Stimulated activated CD4-positive, alpha-beta T cell treated with anti-CD3 and anti-CD28 coated beads, TNF-alpha, amount 100 ng/mL, for 4 hours (primary cell): ENCODE measurements at regions not wholly inside any gene's neighbourhood (a gene's known extent, or its start where the extent isn't known, plus 50 kb on each side); places are given as distances from the start of the nearest gene placed in this dataset.

Experiments used
- DNase-seq, 3 experiments: peaks; one replicate each; pipeline ENCODE4 v3.0.0-alpha.2; 2020; ENCODE audit warnings: low read depth in 3 of 3

DNA sequence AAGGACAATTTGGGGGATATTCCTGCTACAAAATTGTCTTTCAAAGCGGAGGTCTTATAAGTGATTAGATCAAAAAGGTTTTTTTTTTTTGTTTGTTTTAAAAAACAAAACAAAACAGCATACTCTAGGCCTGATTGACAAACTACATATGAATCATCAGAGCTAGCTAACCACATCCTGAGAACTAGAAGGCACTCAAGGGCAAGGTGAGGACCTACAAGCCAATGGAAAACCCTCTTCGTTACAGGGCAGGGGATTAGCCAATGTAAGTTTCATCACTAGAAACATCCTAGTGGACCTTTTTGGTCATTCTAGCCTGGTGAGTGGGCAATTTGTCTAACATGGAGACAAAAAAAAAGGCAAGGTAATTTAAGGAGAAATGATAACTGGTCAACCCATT, 428.6 kb downstream of the RFC3 start:
- no peak for DNase-seq

DNA sequence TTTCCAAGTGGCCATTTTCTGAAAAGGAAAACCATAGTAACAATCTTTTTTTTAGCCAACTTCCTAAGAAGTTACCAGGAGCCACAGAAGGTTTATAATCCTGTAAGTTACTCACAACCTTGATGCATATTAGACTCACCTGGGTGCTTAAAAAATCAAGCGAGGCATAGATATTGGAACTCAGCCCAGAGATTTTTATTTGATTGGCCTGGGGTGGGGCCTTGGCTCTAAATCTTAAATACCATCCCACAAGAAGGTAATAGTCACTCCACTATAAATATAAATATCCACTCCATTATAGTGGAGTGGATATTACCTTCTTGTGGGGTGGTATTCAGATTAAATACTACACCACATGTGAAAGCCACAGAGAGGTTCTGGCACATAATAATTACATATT, 429.6 kb downstream of the RFC3 start:
- no peak for DNase-seq

DNA sequence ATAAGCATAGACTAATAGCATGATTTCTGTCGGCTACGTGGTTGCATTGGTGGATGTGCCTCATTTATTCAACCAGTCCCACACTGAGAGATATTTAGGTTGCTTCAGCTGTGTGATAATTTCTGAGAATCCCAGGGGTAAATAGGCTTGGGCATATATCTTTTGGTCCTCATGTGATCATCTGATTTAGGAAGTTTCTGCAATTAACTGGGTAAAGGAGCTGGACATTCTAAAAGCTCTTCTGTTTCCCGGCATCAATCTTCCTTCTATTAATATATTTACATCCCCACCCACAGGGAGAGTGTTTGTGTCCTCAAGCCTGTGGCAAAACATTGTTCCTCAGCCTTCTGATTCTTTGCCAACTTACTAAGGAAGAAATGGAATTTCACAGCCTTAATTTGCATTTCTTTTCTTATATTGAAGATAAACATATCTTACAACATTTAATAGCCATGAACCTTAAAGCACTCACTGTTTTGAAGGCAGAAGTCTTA, 431.6 kb downstream of the RFC3 start:
- no peak for DNase-seq

DNA sequence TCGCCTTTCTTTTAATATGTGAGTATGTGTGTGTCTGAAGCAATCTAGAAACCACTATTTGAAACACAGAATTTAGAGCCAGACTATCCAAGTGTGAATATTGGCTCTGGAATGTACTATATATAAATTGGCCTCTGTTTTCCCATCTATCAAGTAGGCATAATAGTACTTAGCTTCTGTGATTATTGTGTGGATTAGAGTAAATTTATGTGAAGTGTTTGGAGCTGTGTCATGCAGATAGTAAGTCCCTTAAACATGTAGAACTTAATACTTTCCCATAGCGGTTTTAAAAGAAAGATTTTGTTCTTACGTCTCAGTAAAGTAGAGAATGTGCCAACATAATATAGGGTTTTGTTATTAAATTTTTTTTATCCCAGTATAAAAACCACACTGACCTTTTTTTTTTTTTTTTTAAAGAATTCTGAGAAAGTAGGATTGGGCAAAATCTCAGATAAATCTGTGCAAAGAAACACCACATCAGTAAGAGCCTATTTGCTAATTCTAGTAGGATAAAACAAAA, 432.3 kb downstream of the RFC3 start:
- DNase-seq = no peak

DNA sequence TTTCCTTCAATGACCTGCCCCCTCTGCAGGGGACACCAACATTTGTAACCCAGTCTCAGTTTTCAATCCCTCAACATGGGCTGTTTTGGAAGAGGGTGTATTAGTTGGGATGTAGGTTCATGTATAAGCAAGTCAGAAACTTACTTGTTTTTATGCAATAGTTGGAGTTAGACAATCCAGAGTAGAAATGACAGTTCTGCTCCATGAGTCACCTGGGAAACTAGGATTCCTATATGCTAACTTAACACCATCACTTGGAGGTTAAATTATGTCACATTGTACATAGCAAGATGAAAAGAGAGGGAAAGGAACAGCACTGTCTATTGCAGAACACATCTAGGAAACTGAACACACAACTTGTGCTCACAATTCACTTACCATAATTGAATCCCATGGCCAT, 436.4 kb downstream of the RFC3 start:
- DNase-seq = no peak

DNA sequence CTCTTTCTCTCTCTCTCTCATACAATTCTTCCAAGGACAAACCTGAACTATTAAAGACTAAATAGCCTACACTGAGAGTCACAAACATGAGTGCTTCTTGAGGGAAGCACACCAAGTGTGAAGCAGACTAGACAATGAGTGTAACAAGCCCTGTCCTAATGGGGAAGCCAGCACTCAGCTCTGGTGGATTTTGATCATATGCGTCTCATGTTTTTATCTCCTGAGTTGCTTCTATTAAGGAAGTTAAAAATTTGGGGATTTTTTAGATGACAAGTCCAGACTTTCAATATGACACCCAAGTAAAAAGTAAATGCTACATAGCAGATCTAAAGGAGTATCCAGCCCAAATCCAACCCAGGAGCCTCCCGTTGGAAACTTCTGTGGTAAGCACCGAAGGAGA, 437.8 kb downstream of the RFC3 start:
- DNase-seq = no peak

DNA sequence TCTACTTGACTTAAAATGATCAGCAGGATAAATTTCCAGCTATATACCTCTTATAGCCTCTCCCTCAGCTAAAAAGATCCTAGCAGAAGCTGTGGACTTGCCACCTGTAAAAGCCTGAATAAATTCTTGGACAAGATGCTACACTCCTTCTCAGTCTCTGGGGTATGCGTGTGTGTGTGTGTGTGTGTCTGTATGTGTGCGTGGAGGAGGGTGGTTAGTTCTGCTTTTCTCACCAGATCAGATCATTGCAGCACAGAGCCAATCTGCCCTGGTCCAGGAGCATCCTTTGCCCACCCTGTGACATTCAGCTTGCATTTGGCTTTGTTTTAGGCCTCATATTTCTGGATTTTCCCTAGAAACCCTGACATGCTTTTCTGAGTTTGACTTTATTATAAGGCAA, 438.3 kb downstream of the RFC3 start:
- DNase-seq = no peak

DNA sequence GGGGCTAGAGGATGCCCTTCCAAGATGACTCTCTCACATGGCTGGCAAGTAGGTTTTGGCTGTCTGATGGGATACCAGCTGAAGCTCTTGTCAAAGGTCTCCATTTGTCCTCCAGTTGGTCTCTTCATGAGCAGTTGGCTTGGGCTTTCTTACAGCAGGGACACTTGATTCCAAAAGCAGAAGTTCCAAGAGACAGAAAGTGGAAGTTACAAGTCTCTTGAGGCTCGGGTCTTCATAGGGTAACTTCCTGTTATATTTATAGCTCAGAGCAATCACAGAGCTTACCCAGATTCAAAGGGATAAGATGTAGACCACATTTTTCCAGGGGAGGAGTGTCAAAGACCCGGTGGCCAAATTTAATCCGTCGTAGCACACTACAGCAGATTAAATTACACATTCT, 440.0 kb downstream of the RFC3 start:
- no peak for DNase-seq

DNA sequence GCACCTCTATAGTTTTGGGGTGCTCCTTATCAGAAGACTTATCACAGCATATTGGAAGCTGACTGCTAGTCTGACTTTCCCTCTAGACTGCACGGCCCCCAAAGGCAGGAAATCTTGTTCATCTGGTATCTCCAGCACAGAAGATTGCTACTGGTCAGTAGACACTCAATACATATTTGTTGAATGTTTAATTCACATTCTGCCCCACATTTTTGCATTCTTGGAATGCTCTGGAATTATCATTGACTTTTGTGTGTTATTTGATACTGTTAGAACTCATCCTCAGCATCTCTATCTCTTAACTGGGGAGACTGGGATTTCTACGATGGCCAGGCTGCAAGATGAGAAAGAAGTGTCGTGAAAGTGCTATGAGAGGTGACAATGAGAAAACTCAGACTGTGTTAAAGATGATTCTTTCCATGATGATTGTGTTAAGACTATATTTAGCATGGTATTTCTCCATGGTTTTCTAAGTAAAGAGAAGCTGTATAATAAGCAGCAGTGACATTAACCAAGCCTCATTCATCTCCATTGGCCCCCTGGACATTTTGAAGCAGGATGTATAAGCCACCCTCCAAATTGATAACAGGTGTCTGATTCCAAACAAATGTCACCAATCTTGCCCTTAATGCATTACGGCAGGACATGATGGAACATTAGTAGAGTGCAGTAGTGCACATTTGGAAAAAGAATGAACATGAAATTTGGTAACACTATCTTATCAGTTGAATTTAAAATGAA, 440.9 kb downstream of the RFC3 start:
- DNase-seq = no peak

DNA sequence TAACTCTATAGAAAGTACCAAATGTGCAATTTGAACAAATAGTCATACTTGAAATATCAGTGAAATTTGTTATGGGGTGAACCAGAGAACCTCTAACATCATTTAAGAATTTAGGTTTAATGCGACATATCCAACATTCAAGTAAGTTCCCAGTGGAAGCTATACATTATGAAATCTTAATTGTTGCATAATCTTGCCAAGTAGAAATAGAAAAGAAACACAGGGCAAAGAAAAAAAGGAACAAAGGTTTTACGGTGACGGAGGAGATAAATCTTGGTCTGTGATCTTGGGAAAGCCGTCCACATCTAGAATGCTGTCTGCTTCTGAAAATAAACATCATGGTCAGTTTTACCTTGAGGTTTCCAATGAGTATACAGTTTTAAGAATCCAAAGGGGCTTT, 445.7 kb downstream of the RFC3 start:
- no peak for DNase-seq

DNA sequence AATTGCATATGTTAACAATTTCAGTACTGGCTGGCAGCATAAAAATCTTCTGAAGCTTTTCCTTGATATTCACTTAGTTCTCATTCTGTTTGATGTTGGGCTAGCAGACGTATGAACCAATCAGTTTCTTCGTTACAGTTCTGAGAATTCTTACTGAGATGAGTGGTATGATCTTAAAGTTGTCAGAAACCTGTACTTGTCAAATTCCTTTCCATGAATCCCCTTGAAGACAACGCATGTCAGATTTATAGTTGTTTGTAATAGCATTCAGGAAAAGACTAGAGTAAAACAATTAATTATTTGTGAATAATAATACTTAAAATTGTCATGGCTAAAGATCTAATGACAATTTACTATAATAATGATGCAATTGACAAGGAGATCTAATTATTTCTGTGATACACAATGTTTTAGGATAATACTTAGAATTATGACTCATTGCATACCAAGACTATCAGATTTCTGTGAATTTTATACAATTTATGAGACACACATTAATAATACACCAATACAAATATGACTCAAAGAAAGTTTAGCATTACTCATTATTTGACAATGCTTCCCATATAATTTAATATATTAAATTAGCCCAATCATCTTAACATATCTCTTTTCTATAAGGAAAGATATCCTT, 447.2 kb downstream of the RFC3 start:
- no peak for DNase-seq

DNA sequence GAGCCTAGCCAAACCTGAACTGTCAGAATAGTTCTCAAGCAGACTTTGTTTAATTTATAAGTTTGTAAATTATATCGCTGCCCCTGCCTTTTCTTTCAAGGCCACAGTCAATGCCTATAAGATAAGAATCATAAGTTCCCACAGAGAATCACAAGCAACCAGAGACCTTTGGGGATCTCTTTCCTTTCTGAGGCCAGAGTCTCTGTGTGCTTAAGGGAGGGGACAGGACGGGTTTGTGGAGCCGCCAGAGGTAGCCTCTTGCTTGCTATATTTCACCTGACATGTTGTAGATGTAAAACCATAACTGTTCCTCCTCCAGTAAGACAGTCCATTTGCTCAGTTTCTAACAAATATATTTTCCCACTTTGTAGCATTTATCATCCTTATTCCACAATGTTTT, 458.8 kb downstream of the RFC3 start:
- DNase-seq = no peak

DNA sequence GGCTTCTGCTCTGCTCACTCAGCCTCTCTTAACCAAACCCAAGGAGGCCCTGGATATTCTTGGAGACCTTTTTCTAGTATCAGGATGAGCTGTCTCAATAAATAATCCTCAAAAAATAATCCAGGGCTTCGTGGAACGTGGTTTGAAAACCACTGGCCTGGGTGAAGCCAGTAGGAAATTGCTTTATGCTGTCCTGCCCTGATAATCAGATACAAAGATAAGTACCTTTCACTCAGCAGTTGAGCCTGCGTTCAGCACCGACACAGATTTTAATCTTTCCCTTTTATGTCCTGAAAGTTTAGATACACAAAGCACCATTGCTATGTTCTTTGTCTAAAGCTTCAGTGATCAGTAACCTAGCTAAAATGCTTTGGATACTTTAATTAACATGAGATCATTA, 460.0 kb downstream of the RFC3 start:
- DNase-seq = no peak

DNA sequence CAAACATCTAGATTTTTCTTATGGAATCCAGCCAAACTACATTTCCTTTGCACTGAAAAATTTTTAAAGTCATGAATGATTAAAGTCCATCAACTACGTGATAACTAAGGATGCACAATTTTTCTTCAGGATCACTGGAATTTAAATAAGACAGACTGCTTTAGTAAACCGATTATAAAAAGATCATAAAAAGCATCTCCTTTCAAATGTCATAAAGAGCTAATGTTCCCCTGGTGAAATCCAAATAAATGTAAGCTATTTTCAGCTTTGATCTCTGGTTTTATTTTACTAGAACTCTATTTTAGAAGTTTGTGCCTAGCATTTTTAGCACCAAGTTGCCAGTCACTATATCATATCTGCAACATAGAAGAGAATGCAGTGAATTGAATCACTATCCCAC, 460.8 kb downstream of the RFC3 start:
- DNase-seq = no peak

DNA sequence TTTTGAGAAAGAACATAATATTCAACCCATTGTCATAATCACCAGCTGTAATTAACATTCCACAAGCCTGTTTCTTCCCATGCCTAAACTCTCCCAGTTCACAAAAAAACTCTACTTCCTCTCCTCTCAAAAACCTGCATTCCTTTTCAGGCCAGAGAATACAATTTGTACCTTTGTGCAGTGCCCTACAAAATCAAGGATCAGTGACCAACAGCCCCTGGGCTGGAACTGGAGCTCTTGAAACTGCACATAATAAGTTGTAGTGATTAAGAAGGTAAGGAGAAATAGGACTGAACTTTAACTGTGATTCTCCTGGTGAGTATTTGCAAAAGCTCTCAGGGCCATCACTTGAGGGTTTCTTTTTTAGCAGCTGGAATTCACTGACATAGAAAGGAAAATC, 472.7 kb downstream of the RFC3 start:
- no peak for DNase-seq

DNA sequence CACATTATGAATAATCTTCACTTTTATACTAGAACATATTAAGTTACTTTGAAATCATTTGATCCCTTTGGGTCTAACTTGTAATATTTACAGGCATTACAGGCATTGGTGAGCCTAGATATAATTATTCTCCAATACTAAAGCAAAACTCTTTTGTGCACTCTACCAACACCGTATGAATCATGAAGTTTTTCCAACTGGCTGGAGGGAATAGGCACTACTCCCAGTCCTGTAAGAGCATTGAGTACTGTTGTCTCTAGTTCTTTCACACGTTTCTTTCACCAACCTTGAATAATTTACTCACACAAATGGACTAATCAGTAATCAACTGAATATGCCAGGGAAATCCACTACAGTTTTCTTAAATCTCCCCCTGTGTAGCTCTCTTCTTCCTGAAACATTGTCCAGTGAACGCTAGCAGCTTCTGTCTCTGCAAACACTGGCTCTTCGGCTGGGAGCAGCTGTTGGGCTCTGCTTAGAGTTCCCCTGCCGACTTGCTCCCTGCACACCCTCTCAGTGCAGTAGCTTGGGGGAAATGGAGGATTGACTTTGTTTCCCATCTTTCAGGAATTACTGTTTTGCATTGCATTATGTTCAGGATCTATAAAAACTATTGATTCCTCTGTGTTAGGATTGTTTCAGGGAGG, 476.7 kb downstream of the RFC3 start:
- DNase-seq = no peak

DNA sequence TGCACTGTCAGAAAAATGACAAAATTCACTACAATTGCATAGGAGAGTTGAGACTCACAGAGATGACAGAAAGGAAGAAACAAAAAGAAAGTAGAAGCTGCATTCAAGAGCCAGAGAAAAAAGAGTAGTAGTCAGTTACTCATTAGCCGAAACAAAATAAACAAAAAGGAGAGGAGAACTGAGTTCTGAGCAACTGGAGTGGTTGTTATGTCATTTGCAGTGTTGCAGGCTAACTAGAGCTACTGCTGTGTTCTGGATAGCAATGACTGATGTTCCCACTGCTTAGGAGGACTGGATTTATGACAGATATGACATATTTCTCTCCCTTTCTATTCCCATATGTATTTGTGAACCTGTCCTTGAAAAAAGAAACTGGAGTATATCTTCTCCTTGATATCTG, 482.6 kb downstream of the RFC3 start:
- no peak for DNase-seq

DNA sequence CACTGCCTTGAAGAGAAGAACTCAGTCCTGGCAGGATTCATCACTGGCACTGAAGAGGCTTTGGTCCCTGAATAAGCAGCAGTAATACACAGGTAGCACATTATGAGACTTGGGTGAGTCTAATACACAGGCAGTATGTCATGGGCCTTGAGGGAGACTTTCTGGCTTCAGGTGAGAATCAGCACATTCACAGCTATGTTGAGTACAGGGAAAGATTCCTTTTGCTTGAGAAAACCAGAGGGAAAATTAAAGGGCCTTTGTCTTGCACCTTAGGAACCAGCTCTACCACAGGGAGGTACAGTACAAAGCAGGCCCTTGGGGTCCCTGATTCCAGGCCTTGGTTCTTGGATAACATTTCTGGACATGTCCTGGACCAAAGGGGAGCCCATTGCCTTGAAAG, 484.6 kb downstream of the RFC3 start:
- no peak for DNase-seq

DNA sequence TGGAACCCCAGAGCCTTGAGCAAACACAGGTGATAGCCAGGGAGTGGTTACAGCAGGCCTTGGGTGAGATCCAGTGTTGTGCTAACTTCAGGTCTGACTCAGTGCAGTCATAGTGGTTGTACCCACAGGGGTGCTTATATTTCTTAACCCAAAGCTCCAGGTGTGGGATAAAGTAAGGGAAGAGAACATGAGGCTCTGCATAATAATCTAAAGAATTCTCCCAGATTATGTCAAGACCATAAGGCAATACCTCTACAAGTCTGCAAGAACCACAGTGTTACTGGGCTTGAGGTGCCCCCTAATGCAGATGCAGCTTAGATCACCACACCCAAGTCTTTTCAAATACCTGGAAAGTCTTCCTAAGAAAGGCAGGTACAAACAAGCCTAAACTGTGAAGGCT, 485.4 kb downstream of the RFC3 start:
- DNase-seq = no peak

DNA sequence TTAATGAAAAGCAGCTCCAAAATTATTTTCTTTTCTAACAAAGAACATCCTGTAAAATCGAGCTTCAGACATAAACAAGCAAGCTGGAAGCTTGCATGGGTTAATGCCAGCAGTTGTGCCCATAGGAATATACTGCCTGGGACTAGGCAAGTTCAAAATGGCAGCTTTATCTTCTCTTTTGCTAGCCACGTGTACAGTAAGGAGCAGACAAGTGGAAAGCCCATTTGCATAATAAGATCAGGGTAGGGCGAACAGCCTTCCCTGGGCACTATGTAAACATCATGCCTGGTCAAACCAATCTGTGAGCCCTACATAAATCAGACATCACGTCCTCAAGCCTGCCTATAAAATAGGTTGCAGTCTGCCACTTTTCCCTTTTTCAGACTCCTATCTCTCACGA, 489.7 kb downstream of the RFC3 start:
- DNase-seq = no peak

DNA sequence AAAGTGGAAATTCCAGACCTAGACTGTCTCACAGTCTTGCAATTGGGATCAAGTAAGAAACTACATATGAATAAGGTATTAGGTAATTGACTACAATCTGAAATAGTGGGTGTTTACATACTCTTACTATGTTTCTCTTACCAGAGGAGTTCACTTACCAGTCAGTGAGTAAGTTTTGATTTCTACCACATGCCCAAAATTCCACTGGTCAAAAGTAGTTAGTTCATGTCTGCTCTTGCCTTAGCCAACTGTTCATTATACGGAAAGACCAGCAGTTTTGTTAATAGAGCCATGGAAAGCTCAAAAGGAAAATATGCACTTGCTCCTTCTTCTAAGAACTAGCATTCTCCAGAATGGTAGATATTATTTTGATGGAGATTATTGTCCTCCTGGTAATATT, 490.8 kb downstream of the RFC3 start:
- no peak for DNase-seq

DNA sequence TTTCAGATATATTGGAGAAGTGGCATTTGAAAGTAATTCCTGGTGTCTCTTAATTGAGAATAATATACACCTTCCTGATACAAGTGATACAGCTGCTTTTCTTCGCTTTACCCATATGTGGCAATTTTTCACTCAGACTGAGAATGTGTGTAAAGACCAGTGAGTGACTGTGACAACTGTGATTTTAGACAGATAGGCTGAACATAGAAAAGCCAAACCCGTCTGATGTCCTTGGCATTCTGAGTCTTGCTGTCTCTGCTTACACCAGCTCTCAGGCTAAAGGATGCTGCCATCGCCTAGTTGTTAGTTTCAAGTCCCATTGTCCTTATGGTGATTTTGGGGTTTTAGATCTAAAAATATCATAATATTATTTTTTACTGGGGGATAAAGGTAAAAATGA, 492.6 kb downstream of the RFC3 start:
- no peak for DNase-seq

DNA sequence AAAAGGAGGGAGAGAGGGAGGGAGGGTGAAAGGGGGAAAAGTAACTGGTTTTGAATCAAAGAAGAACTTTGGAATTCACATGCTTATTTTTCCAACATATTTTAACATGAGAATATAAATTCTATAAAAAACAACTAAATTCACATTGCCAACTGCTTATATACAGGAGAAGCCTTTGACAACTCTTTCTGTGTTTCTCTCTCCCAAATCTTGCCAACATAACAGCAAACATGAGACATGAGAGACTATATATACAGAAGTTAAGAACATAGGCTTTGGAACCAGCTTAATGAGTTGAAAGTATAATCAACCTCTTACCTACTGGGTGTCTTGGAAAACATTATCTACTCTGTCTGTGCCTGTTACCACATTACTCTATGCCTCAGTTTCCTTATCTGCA, 493.3 kb downstream of the RFC3 start:
- no peak for DNase-seq
